HFF-Myc (cell line): ENCODE measurements at regions not wholly inside any gene's neighbourhood (a gene's known extent, or its start where the extent isn't known, plus 50 kb on each side); places are given as distances from the start of the nearest gene placed in this dataset.

Experiments
- DNase-seq: peaks from one replicate; pipeline ENCODE4 v3.0.0-alpha.2; 2011; ENCODE audit warnings: low read depth; ENCODE audit errors: extremely low read depth
- H3K4me3 ChIP-seq: replicated peaks from 2 replicates; pipeline ENCODE4 v1.5.1; 2011; ENCODE audit warnings: low read depth, mild to moderate bottlenecking, control low read depth, low read length
- TF ChIP-seq, protein P1 (sequence below): IDR thresholded peaks from 2 replicates; pipeline ENCODE4 v1.5.1; 2012; ENCODE audit warnings: mild to moderate bottlenecking, low read depth, low read length, control low read depth; ENCODE audit errors: missing control alignments

DNA sequence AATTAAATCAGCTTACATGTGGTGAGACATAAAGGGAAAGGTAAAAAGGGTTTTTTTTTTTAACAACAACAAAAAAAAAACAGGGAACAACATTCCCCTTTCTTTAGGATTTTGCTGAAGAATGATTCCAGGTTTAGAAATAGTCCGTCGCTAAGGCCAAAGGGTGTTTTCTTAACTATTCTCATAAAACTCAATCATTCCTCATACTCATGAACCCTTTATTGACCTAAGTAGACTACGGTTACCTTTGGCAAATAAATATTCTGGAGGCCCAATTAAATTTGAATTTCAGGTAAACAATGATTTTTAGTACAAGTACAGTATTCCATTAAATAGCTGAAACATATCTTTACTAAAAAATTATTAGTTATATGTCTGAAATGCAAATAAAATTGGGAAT lies 55.6 kb upstream of the CCNG1 start:
- H3K4me3 ChIP-seq: no peak overlapping the region
- TF ChIP-seq, protein P1, sequence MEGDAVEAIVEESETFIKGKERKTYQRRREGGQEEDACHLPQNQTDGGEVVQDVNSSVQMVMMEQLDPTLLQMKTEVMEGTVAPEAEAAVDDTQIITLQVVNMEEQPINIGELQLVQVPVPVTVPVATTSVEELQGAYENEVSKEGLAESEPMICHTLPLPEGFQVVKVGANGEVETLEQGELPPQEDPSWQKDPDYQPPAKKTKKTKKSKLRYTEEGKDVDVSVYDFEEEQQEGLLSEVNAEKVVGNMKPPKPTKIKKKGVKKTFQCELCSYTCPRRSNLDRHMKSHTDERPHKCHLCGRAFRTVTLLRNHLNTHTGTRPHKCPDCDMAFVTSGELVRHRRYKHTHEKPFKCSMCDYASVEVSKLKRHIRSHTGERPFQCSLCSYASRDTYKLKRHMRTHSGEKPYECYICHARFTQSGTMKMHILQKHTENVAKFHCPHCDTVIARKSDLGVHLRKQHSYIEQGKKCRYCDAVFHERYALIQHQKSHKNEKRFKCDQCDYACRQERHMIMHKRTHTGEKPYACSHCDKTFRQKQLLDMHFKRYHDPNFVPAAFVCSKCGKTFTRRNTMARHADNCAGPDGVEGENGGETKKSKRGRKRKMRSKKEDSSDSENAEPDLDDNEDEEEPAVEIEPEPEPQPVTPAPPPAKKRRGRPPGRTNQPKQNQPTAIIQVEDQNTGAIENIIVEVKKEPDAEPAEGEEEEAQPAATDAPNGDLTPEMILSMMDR: no peak
- no peak for DNase-seq

- TF ChIP-seq, protein P1: no peak
- DNase-seq: no peak
- no peak overlapping the region for H3K4me3 ChIP-seq
Measured at GRCh38 chr5:163383754-163384153, 53.6 kb upstream of the CCNG1 start.

DNA sequence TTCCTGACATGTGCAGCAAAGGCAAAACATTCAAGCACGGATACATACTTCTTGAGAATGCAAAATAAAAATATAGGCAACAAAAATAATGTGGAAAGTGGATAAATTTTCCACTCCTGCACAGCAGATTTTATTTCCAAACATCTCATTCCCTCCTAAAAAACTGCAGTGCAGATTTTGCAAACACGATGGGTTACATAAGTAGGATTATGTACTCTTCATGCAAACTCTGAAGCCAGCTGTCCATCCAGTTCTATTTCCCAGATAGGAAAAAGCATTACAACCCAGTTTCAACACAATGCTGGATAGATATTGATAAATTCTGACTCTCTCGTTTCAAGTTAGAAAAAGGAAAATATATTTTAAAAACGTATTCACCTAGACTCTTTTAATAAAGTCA lies 52.7 kb upstream of the CCNG1 start:
- DNase-seq: no peak
- TF ChIP-seq, protein P1: no peak
- no peak overlapping the region for H3K4me3 ChIP-seq

GRCh38 chr5:163385271-163385670 lies 52.1 kb upstream of the CCNG1 start:
- no peak overlapping the region for H3K4me3 ChIP-seq
- no peak for DNase-seq
- TF ChIP-seq, protein P1: no peak

DNA sequence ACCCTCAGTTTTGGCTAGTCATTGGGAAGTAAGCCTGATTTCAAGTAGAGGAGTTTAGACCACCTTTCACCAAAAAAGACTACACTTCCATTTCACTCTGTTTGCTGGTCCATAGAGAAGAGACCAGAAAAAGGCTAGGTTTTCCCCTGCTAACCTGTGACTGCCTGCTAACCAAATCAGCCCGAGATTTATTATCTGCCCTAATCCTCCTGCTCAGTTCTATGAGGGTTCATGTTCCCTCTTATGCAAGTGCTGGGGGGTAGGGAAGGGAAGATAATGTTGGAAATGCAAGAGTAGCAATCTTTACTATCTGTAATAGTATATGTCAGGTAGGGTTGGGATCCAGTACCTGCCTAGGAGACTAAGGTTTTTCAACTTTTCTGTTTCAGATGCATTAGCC lies 51.6 kb upstream of the CCNG1 start:
- no peak overlapping the region for H3K4me3 ChIP-seq
- TF ChIP-seq, protein P1: no peak
- DNase-seq: no peak

DNA sequence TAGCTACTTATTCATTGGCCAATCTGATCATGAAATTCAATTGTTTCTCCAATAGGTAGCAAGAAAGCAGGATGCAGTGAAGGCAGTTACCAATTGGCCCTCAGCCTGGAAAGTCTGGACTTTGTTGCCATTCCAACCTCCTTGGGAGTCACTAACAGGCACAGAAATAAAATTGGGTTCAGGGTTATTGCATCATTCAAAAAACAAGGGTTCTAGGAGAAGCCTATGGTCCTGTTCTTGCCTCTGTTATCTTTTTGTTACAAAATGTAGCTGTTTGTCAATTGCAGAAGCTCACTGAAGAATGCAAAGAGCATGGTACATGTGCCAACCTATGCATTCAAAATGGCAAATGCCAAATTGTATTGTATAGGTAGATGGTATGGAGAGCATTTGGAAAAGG lies 51.0 kb upstream of the CCNG1 start:
- no peak for DNase-seq
- TF ChIP-seq, protein P1: no peak
- no peak overlapping the region for H3K4me3 ChIP-seq

DNA sequence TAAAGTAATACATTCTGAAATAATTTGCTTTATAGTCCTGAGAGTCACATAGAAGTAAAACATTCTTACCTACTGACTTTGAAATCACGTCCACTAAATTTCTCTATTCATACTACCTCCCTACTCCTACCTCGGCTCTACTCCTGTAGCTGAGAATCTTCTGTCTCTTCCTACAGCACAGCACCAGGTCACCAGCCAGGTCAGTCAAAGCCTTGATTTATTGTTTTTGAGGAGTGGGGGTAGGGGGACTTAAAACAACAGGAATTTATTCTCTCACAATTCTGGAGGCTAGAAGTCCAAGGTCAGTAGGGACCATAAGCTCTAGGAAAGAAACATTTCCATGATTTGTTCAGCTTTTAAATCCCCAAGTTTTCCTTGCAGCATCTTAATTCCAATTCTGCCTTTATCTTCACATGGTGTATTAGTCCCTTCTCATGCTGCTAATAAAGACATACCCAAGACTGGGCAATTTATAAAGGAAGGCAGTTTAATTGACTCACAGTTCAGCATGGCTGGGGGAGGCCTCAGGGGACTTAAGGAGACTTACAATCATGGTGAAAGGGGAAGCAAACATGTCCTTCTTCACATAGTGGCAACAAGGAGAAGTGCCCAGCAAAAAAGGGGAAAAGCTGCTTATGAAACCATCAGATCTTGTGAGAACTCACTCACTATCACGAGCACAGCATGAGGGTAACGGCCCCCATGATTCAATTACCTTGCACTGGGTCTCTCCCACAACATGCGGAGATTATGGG lies 49.6 kb upstream of the CCNG1 start:
- no peak overlapping the region for H3K4me3 ChIP-seq
- DNase-seq: no peak
- TF ChIP-seq, protein P1: no peak
